ENCODE measurements at regions not wholly inside any gene's neighbourhood (a gene's known extent, or its start where the extent isn't known, plus 50 kb on each side); places are given as distances from the start of the nearest gene placed in this dataset.

- POLR2A ChIA-PET = no interaction called here
- TF ChIP-seq CTCF (IDR thresholded peaks at IDR 0.05; ENCODE audit: insufficient read depth, low read length, missing control alignments) = no peak
- no peak overlapping the region for H3K4me3 ChIP-seq (ENCODE audit: low read depth, low read length)
- no peak for DNase-seq (ENCODE audit: low read depth, low spot score)
- CTCF ChIA-PET = no interaction called here
Observed at GRCh38 chr3:25137606-25138005, 290.5 kb upstream of the RARB start.

- CTCF ChIA-PET = no interaction called here
- no peak for TF ChIP-seq CTCF (IDR thresholded peaks at IDR 0.05; ENCODE audit: insufficient read depth, low read length, missing control alignments)
- POLR2A ChIA-PET = no interaction called here
- DNase-seq (ENCODE audit: low read depth, low spot score) = no peak
- no peak overlapping the region for H3K4me3 ChIP-seq (ENCODE audit: low read depth, low read length)
Observed at GRCh38 chr3:25139267-25139666, 288.8 kb upstream of the RARB start.

DNA sequence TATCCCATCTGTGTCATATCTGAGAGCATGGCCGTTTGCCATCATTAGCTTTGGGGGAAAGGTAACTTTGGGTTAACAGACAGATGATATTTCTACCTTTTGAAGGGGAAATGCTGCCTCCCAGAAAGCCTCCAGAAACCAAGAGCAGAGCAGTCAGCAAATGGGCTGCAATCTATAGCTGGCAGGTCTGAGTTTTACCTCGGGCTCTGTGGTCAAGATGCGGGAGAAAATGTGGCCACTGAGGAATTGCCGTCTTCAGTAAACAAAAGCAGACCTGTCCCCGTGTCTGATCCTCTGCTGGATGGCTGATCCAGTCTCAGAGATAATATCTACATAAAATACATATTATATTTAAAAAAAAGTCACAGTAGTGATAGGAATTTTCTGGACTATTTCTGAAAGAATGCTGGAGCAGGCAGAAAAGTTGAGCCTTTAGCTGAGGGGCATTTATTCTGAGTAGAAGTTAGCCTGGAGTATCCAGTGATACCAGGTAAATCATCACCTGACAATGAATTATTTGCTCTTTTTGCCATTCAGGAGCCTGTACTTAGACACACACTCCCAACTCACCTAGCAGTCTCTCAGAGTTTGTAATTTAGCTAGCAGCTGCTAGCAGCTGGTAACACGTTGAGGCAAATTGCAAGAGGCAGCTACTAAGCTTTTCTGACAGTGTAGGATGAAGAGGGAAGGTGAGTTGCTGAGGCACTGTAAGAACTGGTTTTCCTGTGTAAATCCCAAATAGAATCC lies 285.3 kb upstream of the RARB start:
- POLR2A ChIA-PET = no interaction called here
- H3K4me3 ChIP-seq (ENCODE audit: low read depth, low read length) = no peak overlapping the region
- no peak for TF ChIP-seq CTCF (IDR thresholded peaks at IDR 0.05; ENCODE audit: insufficient read depth, low read length, missing control alignments)
- DNase-seq (ENCODE audit: low read depth, low spot score) = no peak
- CTCF ChIA-PET = interaction anchor here (0.6 to 1.3 kb wide), 2 partner anchors 367 to 450 kb away, joined by 3 to 5 read pairs; no protein-coding TSS in a partner anchor

GRCh38 chr3:25143356-25144025 lies 284.6 kb upstream of the RARB start:
- H3K4me3 ChIP-seq (ENCODE audit: low read depth, low read length) = no peak overlapping the region
- ChIA-PET CTCF (interaction anchor here (1.3 kb wide), 1 partner anchor 450 kb away, joined by 5 read pairs; no protein-coding TSS in a partner anchor), POLR2A (no interaction called here)
- no peak for TF ChIP-seq CTCF (IDR thresholded peaks at IDR 0.05; ENCODE audit: insufficient read depth, low read length, missing control alignments)
- no peak for DNase-seq (ENCODE audit: low read depth, low spot score)

DNA sequence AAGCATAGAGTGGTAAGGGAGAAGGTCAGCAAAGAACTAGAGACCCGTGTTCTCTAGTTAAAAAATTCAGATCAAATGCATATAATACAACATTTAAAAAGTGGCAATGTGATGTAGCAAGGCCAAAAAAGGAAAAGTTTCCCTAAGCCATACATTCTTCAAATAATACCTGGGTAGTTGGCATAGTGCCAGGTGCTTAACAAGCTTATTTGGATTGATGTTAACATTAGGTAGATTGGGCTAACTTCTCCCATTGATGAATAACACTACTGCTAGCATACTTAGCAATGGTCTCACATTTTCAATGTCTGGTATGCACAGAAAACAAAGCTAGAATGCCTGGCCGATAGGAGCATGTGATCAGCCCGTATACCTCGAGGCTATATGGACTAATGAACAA lies 283.6 kb upstream of the RARB start:
- no peak for DNase-seq (ENCODE audit: low read depth, low spot score)
- ChIA-PET POLR2A (no interaction called here), CTCF (interaction anchor here (1.3 kb wide), 1 partner anchor 449 kb away, joined by 5 read pairs; no protein-coding TSS in a partner anchor)
- no peak overlapping the region for H3K4me3 ChIP-seq (ENCODE audit: low read depth, low read length)
- no peak for TF ChIP-seq CTCF (IDR thresholded peaks at IDR 0.05; ENCODE audit: insufficient read depth, low read length, missing control alignments)

GRCh38 chr3:25145176-25145575 lies 282.9 kb upstream of the RARB start:
- POLR2A ChIA-PET = no interaction called here
- CTCF ChIA-PET = no interaction called here

More at GRCh38 chr3:25145176-25145575, 282.9 kb upstream of the RARB start:
- H3K4me3 ChIP-seq (ENCODE audit: low read depth, low read length) = no peak overlapping the region
- no peak for TF ChIP-seq CTCF (IDR thresholded peaks at IDR 0.05; ENCODE audit: insufficient read depth, low read length, missing control alignments)
- no peak for DNase-seq (ENCODE audit: low read depth, low spot score)

Measured in AG04449 (cell line).